RPMI7951 (cell line): ENCODE measurements at regions not wholly inside any gene's neighbourhood (a gene's known extent, or its start where the extent isn't known, plus 50 kb on each side); places are given as distances from the start of the nearest gene placed in this dataset.

Experiments
- DNase-seq: peaks from one replicate; pipeline ENCODE4 v3.0.0-alpha.2; 2012; ENCODE audit warnings: low read depth

- no peak for DNase-seq
These were observed 160.8 kb upstream of the MYCN start for GRCh38 chr2:15779381-15780041.

- no peak for DNase-seq
These were observed 160.1 kb upstream of the MYCN start for GRCh38 chr2:15780234-15780633.

- DNase-seq = no peak
These were observed 159.3 kb upstream of the MYCN start for GRCh38 chr2:15780912-15781574.

- no peak for DNase-seq
These were observed 158.2 kb upstream of the MYCN start for GRCh38 chr2:15782009-15782751.

GRCh38 chr2:15782769-15783294, 157.5 kb upstream of the MYCN start:
- no peak for DNase-seq

GRCh38 chr2:15783489-15783888, 156.9 kb upstream of the MYCN start:
- no peak for DNase-seq

GRCh38 chr2:15784106-15784885, 156.1 kb upstream of the MYCN start:
- no peak for DNase-seq

GRCh38 chr2:15784886-15785801, 155.2 kb upstream of the MYCN start:
- DNase-seq = no peak

GRCh38 chr2:15786003-15786654, 154.2 kb upstream of the MYCN start:
- no peak for DNase-seq

- DNase-seq = no peak
These were observed 153.4 kb upstream of the MYCN start for GRCh38 chr2:15786901-15787300.

- DNase-seq = no peak
These were observed 152.6 kb upstream of the MYCN start for GRCh38 chr2:15787535-15788454.

- no peak for DNase-seq
These were observed 151.9 kb upstream of the MYCN start for GRCh38 chr2:15788455-15788829.

- no peak for DNase-seq
These were observed 151.5 kb upstream of the MYCN start for GRCh38 chr2:15788830-15789229.

GRCh38 chr2:15789381-15790062, 150.8 kb upstream of the MYCN start:
- DNase-seq = no peak

- DNase-seq = no peak
These were observed 150.0 kb upstream of the MYCN start for GRCh38 chr2:15790326-15790725.

GRCh38 chr2:15790838-15791237, 149.5 kb upstream of the MYCN start:
- DNase-seq = no peak

- DNase-seq = no peak
These were observed 149.1 kb upstream of the MYCN start for GRCh38 chr2:15791294-15791693.

- no peak for DNase-seq
These were observed 148.0 kb upstream of the MYCN start for GRCh38 chr2:15792331-15792730.
